K562 (cell line): ENCODE measurements at regions not wholly inside any gene's neighbourhood (a gene's known extent, or its start where the extent isn't known, plus 50 kb on each side); places are given as distances from the start of the nearest gene placed in this dataset.

Experiments used
- ARID4B ChIP-seq: sonication (generic); formaldehyde crosslinking; IDR thresholded peaks from 2 replicates; pipeline ENCODE4 v1.8.0; 2022; ENCODE audit warnings: mild to moderate bottlenecking, missing genetic modification reagents
- BRF2 ChIP-seq: IDR thresholded peaks from 3 replicates; pipeline ENCODE4 v1.6.1; 2011; ENCODE audit warnings: borderline replicate concordance, mild to moderate bottlenecking; ENCODE audit not compliant: insufficient read length, insufficient read depth
- CBX5 ChIP-seq: IDR thresholded peaks from 2 replicates; pipeline ENCODE4 v1.6.1; 2014; ENCODE audit warnings: low read depth, borderline replicate concordance
- ETV5 ChIP-seq: sonication (generic); formaldehyde crosslinking; IDR thresholded peaks from 2 replicates; pipeline ENCODE4 v1.4.0; 2020; ENCODE audit warnings: low read depth, mild to moderate bottlenecking, missing genetic modification reagents
- HINFP ChIP-seq: fragments of 450-650 bp; conservative IDR thresholded peaks from 2 replicates; pipeline ENCODE4 v1.6.1; 2016; ENCODE audit warnings: missing genetic modification characterization, low read depth, mild to moderate bottlenecking, control low read depth, missing compliant biosample characterization
- HNRNPUL1 ChIP-seq: fragments of 200-400 bp; formaldehyde crosslinking; IDR thresholded peaks from 2 replicates; pipeline ENCODE4 v1.6.1; 2017; ENCODE audit warnings: low read length
- JUNB ChIP-seq: fragments of 450-650 bp; formaldehyde crosslinking; conservative IDR thresholded peaks from 2 replicates; pipeline ENCODE4 v1.4.0; 2020; ENCODE audit warnings: mild to moderate bottlenecking
- PHB2 ChIP-seq: fragments of 450-650 bp; IDR thresholded peaks from 2 replicates; pipeline ENCODE4 v1.6.1; 2017; ENCODE audit warnings: low read depth
- PHF8 ChIP-seq: fragments of 200-600 bp; sonication (generic); IDR thresholded peaks from 2 replicates; pipeline ENCODE4 v1.6.1; 2012; ENCODE audit warnings: mixed run types, mild to moderate bottlenecking, inconsistent platforms, low read length, moderate library complexity, borderline replicate concordance
- RBBP5 ChIP-seq: fragments of 200-600 bp; sonication (generic); IDR thresholded peaks from 2 replicates; pipeline ENCODE4 v1.6.1; 2012; ENCODE audit warnings: borderline replicate concordance, mild to moderate bottlenecking, low read length, control low read depth, inconsistent platforms; ENCODE audit not compliant: insufficient read depth, poor library complexity, severe bottlenecking
- RBM17 ChIP-seq: fragments of 200-400 bp; formaldehyde crosslinking; IDR thresholded peaks from 2 replicates; pipeline ENCODE4 v1.6.1; 2017; ENCODE audit warnings: low read depth, mild to moderate bottlenecking, low read length, borderline replicate concordance
- RUNX1 ChIP-seq: sonication (generic); IDR thresholded peaks from 2 replicates; pipeline ENCODE4 v1.6.1; 2016; ENCODE audit warnings: antibody characterized with exemption, low read depth
- SETDB1 ChIP-seq: IDR thresholded peaks from one replicate; pipeline ENCODE4 v1.6.1; 2012; ENCODE audit warnings: low read length, control low read depth, inconsistent platforms
- SMC3 ChIP-seq: conservative IDR thresholded peaks from 2 replicates; pipeline ENCODE4 v1.6.1; 2011; ENCODE audit warnings: low read depth, low read length, improper control_type of control experiment; ENCODE audit not compliant: insufficient read depth
- STAT5A ChIP-seq: IDR thresholded peaks from 2 replicates; pipeline ENCODE4 v1.6.1; 2012; ENCODE audit warnings: low read length, inconsistent platforms, borderline replicate concordance
- TFAM ChIP-seq: fragments of 250-450 bp; sonication (Bioruptor Pico); conservative IDR thresholded peaks from 2 replicates; pipeline ENCODE4 v1.5.0; 2021; ENCODE audit warnings: mild to moderate bottlenecking, moderate library complexity
- TFE3 ChIP-seq: fragments of 450-650 bp; formaldehyde crosslinking; IDR thresholded peaks from 2 replicates; pipeline ENCODE4 v1.4.0; 2020; ENCODE audit warnings: mild to moderate bottlenecking, mixed read lengths

- TF ChIP-seq ARID4B (CRISPR knock-in tag) (no peak), CBX5 (no peak), SMC3 (no peak), RUNX1 (no peak), ETV5 (0 out of 2 replicates have a peak, but pooled peaks have one; percentile 36), HINFP (tag) (no peak), HNRNPUL1 (no peak), RBBP5 (no peak), SETDB1 (no peak), TFAM (CRISPR knock-in tag) (no peak), PHB2 (no peak), PHF8 (peak; percentile 43; the same call in 1 of the 2 replicates), RBM17 (no peak), TFE3 (CRISPR knock-in tag) (no peak), JUNB (CRISPR knock-in tag) (no peak), BRF2 (no peak), STAT5A (no peak)
These were observed 60.3 kb upstream of the NEK6 start (continued) for GRCh38 chr9:124197177-124198095.
